ENCODE measurements at regions not wholly inside any gene's neighbourhood (a gene's known extent, or its start where the extent isn't known, plus 50 kb on each side); places are given as distances from the start of the nearest gene placed in this dataset.

GRCh38 chr7:68381731-68382130 lies 1216.5 kb upstream of the AUTS2 start:
- H3K27me3 ChIP-seq (ENCODE audit: control insufficient read depth, insufficient read depth, low read length), result no peaks in the 10 kb centered on the region
- TF ChIP-seq, protein P1, sequence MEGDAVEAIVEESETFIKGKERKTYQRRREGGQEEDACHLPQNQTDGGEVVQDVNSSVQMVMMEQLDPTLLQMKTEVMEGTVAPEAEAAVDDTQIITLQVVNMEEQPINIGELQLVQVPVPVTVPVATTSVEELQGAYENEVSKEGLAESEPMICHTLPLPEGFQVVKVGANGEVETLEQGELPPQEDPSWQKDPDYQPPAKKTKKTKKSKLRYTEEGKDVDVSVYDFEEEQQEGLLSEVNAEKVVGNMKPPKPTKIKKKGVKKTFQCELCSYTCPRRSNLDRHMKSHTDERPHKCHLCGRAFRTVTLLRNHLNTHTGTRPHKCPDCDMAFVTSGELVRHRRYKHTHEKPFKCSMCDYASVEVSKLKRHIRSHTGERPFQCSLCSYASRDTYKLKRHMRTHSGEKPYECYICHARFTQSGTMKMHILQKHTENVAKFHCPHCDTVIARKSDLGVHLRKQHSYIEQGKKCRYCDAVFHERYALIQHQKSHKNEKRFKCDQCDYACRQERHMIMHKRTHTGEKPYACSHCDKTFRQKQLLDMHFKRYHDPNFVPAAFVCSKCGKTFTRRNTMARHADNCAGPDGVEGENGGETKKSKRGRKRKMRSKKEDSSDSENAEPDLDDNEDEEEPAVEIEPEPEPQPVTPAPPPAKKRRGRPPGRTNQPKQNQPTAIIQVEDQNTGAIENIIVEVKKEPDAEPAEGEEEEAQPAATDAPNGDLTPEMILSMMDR (IDR thresholded peaks at IDR 0.05; ENCODE audit: insufficient read depth, low read length, severe bottlenecking), result no peak
- DNase-seq (ENCODE audit: low read depth) (no peak), FAIRE-seq (no peak)
- no peak overlapping the region for H3K4me3 ChIP-seq (ENCODE audit: low read depth, low read length)
- no peaks in the 10 kb centered on the region for H3K36me3 ChIP-seq (ENCODE audit: control insufficient read depth, insufficient read depth, low read length)

DNA sequence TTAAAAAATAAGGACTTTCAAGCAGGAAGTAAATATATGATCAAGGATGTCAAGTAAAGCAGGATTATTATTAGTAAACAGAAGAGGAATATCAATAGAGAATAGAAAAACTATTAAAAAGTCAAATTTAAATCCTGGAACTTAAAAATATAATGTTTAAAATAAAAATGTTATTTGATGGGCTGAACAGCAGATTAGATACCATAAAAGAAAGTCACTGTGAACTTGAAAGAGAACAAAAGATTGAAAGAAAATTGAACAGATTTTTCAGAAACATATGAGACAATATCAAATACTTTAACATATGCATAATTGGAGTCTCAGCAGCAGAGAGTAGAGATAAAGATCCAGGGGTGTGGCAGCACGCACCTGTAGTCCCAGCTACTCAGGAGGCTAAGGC lies 1213.7 kb upstream of the AUTS2 start:
- no peak overlapping the region for H3K4me3 ChIP-seq (ENCODE audit: low read depth, low read length)
- TF ChIP-seq, protein P1 (IDR thresholded peaks at IDR 0.05; ENCODE audit: insufficient read depth, low read length, severe bottlenecking), result no peak
- DNase-seq (ENCODE audit: low read depth) (no peak), FAIRE-seq (no peak)
- no peaks in the 10 kb centered on the region for H3K36me3 ChIP-seq (ENCODE audit: control insufficient read depth, insufficient read depth, low read length)
- H3K27me3 ChIP-seq (ENCODE audit: control insufficient read depth, insufficient read depth, low read length), result no peaks in the 10 kb centered on the region

- TF ChIP-seq, protein P1 (IDR thresholded peaks at IDR 0.05; ENCODE audit: insufficient read depth, low read length, severe bottlenecking), result no peak
- Histone ChIP-seq H3K4me3 (ENCODE audit: low read depth, low read length) (no peak overlapping the region), H3K36me3 (ENCODE audit: control insufficient read depth, insufficient read depth, low read length) (no peaks in the 10 kb centered on the region), H3K27me3 (ENCODE audit: control insufficient read depth, insufficient read depth, low read length) (no peaks in the 10 kb centered on the region)
- no peak for FAIRE-seq
- no peak for DNase-seq (ENCODE audit: low read depth)
Measured at GRCh38 chr7:68393051-68393450, 1205.2 kb upstream of the AUTS2 start.

DNA sequence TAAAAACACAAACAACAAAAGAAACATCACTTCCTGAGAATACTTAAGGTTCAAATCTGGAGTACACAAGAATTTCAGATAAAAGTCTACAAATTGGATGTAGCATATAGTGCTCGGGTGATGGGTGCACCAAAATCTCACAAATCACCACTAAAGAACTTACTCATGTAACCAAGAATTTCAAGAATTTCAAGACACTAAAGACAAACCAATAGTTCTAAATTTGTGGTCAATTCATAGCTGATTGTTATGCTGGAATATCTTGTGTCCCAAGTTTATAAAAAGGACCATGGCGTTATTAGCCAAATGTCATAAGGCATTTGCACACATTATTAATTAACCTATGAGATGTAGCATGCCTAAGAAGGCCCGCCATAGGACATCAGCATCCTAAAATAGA lies 1204.1 kb upstream of the AUTS2 start:
- Histone ChIP-seq H3K27me3 (ENCODE audit: control insufficient read depth, insufficient read depth, low read length) (no peaks in the 10 kb centered on the region), H3K4me3 (ENCODE audit: low read depth, low read length) (no peak overlapping the region), H3K36me3 (ENCODE audit: control insufficient read depth, insufficient read depth, low read length) (no peaks in the 10 kb centered on the region)
- TF ChIP-seq, protein P1 (IDR thresholded peaks at IDR 0.05; ENCODE audit: insufficient read depth, low read length, severe bottlenecking), result no peak
- no peak for DNase-seq (ENCODE audit: low read depth)
- no peak for FAIRE-seq

DNA sequence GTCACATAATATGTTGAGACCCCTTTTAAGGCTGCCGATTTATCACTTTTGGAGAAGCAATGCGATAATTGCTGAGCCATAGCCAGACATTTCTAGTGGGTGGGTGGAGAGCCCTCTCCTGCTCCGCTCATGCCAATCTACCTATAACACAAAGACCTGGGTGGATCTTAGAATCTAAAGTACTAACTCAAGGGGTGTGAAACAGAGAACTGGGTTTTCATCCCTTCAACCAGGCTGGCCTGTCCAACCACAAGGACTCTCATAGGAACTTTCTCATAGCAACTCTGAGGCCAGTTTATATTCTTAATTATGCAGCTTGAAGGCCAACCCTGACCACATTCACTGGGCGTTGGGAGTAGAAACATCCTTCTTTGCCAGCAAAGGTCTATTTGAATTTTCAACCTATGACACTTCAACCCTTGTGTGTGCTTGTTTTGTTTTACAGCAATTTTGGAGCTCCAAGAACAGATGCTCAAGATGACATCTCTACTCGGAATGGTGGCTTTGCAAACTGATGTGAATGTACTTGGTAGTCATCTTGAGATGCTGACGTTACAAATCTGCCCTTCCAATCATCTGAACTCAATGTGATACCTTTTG lies 1198.2 kb upstream of the AUTS2 start:
- Histone ChIP-seq H3K27me3 (ENCODE audit: control insufficient read depth, insufficient read depth, low read length) (no peaks in the 10 kb centered on the region), H3K4me3 (ENCODE audit: low read depth, low read length) (no peak overlapping the region), H3K36me3 (ENCODE audit: control insufficient read depth, insufficient read depth, low read length) (no peaks in the 10 kb centered on the region)
- TF ChIP-seq, protein P1 (IDR thresholded peaks at IDR 0.05; ENCODE audit: insufficient read depth, low read length, severe bottlenecking), result no peak
- DNase-seq (ENCODE audit: low read depth), result no peak
- FAIRE-seq, result no peak

- no peak for FAIRE-seq
- TF ChIP-seq, protein P1 (IDR thresholded peaks at IDR 0.05; ENCODE audit: insufficient read depth, low read length, severe bottlenecking), result no peak
- H3K27me3 ChIP-seq (ENCODE audit: control insufficient read depth, insufficient read depth, low read length), result no peaks in the 10 kb centered on the region
- no peak overlapping the region for H3K4me3 ChIP-seq (ENCODE audit: low read depth, low read length)
- H3K36me3 ChIP-seq (ENCODE audit: control insufficient read depth, insufficient read depth, low read length), result no peaks in the 10 kb centered on the region
- DNase-seq (ENCODE audit: low read depth), result no peak
Measured at GRCh38 chr7:68400783-68401182, 1197.5 kb upstream of the AUTS2 start.
